VCaP (cell line): ENCODE measurements at regions not wholly inside any gene's neighbourhood (a gene's known extent, or its start where the extent isn't known, plus 50 kb on each side); places are given as distances from the start of the nearest gene placed in this dataset.

Experiments used
- H3K27ac ChIP-seq: fragments of 450-650 bp; 2 replicates; pipeline ENCODE4 v1.5.1; 2017
- TF ChIP-seq, protein P1 (sequence below): fragments of 450-650 bp; conservative IDR thresholded peaks from 2 replicates; pipeline ENCODE4 v1.5.1; 2017; ENCODE audit warnings: mild to moderate bottlenecking, moderate library complexity

DNA sequence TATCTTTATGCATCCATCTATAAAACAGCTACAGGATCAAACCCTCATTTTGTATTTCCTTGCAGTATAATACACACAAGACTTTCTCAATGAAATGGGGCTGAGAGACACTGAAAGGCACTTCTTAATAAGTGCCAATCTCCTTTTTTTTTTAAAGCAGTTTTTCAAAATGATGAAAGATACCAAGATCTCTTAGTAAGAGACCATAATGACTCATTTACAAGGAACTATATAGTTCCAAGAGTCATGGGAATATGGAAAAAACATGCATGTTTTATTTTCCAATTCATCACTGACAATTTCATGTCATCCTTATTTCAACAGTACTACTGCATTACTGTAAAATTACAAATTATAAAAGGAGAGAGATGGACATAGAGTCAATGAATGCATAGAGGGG, 973.7 kb downstream of the GATA3 start:
- H3K27ac ChIP-seq: no peak overlapping the region
- TF ChIP-seq, protein P1, sequence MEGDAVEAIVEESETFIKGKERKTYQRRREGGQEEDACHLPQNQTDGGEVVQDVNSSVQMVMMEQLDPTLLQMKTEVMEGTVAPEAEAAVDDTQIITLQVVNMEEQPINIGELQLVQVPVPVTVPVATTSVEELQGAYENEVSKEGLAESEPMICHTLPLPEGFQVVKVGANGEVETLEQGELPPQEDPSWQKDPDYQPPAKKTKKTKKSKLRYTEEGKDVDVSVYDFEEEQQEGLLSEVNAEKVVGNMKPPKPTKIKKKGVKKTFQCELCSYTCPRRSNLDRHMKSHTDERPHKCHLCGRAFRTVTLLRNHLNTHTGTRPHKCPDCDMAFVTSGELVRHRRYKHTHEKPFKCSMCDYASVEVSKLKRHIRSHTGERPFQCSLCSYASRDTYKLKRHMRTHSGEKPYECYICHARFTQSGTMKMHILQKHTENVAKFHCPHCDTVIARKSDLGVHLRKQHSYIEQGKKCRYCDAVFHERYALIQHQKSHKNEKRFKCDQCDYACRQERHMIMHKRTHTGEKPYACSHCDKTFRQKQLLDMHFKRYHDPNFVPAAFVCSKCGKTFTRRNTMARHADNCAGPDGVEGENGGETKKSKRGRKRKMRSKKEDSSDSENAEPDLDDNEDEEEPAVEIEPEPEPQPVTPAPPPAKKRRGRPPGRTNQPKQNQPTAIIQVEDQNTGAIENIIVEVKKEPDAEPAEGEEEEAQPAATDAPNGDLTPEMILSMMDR: no peak

DNA sequence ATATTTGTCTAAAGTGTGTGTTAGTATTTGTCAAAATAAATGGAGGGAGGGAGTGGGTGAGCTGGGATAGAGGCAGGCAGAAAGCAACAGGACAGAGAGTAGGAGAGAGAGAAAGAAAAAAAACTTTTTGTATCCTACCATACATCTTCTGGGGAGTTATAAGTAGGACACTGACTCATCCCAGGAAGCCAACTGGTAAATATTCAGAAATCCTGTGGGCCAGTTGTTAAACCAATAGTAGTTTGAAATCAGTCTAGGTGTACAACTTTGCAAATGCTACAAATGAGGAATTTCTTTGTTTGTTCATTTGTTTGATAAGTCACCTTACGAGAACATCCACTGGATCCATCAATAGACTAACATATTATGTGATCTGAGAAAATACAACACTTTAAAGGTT, 980.9 kb downstream of the GATA3 start:
- no peak overlapping the region for H3K27ac ChIP-seq
- TF ChIP-seq, protein P1: no peak

DNA sequence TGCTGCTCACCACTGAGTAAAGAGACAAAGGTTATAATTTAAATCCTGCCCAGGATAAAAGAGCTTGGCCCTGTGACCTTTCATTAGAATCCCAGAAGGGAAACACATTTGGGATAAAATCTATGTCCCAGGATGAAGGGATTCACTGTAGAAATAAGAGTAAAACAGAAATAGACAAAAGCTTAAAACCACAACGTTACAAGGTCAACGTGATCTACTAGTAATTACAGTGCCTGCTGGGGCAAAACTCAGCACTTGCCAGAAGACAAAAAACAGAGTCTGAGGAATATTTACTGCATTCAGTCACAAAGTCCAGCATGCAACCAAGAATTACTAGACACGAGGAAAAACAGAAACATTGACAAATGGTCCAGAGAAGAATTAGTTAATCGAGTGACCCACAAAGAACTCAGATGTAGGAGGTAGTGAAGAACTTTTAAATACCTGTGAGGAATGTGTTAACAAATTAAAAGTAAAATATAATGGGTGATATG, 982.3 kb downstream of the GATA3 start:
- TF ChIP-seq, protein P1: no peak
- no peak overlapping the region for H3K27ac ChIP-seq

DNA sequence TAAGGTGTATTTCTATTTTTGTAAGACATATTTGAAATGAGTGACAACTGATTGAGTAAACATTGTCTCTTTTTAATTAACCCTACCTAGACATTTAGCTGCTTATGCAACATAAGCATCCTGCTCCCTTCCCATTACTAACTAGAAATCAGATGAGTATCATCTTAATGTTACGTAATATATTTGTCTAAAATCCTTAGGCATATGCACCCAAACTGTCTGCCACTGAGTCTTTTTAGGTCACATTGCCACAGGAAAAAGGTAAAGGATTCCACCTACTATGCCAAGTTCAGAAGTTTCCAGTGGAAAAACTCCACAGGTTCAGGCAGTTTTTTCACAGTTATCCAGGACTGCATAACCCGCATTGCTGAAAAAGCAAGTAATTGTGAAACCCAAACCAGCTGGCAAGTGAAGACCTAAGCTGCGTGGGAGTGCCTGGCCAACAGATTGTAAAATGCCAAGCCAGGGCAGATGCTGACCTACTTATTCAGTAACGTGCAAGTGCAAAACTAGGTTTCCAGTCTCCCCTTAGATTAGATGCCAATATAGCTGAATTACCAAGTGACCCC, 983.7 kb downstream of the GATA3 start:
- TF ChIP-seq, protein P1: no peak
- no peak overlapping the region for H3K27ac ChIP-seq

DNA sequence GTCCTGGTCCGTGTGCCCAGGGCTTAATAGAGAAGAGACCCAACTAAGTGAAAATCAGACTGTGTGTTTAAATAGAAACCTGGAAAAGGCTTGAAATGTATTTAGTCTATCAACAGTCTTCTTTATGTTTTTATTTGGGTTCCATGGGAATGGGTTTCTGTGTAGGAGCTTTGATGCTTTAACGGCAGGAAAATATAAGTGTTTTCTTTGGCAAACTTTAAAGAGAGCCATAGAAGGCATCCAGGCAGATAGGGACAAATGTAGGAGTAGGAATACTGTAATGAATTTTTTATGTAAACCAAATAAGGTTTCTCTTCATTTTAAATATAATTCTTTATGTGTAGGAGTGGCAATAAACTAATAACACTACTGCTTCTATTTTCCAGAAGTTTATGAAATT, 989.0 kb downstream of the GATA3 start:
- no peak overlapping the region for H3K27ac ChIP-seq
- TF ChIP-seq, protein P1: no peak

DNA sequence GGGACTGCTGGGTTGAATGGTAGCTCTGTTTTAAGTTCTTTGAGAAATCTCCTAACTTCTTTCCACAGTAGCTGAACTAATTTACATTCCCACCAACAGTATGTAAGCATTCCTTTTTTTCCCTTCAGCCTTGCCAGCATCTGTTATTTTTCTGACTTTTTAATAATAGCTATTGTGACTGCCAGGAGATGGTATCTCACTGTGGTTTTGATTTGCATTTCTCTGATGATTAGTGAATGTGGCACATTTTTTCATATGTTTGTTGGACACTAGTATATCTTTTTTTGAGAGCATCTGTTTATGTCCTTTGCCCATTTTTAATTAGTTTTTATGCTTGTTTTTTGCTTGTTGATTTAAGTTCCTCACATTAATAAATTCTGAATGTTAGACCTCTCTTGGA, 990.8 kb downstream of the GATA3 start:
- TF ChIP-seq, protein P1: no peak
- H3K27ac ChIP-seq: no peak overlapping the region

DNA sequence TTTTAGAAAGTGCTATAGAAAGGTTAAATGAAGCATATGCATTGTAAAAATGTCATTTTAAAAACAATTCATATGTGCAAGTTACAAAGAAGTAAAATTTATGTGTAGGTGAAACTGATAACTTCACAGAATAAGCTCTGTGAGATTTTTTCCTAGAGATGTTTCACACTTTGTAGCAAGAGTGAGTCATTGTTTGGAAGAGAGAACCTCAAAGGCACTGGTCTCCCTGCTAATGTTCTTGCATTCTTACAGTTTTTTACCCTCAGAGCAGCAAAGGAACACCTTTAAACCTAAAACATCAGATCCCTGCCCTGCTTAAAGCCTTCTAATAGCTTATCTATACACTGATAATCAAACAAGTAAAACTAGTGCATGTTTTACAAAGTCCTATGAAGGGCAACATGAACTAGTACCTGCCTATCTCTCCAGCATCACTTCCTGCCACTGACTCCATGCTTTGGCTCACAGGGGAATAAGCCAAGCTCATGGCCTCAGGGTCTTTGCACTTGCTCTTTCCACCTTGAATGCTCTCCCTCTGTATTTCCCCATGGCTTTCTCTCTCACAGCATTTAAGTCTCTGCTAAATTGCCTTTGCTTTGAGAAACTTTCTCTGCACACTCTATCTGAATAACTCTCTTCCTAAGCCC, 997.0 kb downstream of the GATA3 start:
- TF ChIP-seq, protein P1: no peak
- H3K27ac ChIP-seq: no peak overlapping the region
